ENCODE measurements at regions not wholly inside any gene's neighbourhood (a gene's known extent, or its start where the extent isn't known, plus 50 kb on each side); places are given as distances from the start of the nearest gene placed in this dataset.

- no peaks in the 10 kb centered on the region for H3K36me3 ChIP-seq (ENCODE audit: control insufficient read depth in 4 of 4, insufficient read depth in 4 of 4, low read length in 4 of 4)
- no peak overlapping the region for H3K9ac ChIP-seq (ENCODE audit: insufficient read depth in 1 of 2, low read length in 2 of 2)
- DNase-seq (no peak), ATAC-seq (ENCODE audit: insufficient read depth, low FRiP score) (no peak)
- H3K4me3 ChIP-seq = no peak overlapping the region
- no peak for TF ChIP-seq CTCF (IDR thresholded peaks at IDR 0.05; ENCODE audit: control extremely low read depth, extremely low read depth)
- H3K4me1 ChIP-seq (ENCODE audit: control insufficient read depth in 5 of 5, insufficient read depth in 5 of 5, low read length in 5 of 5) = no peaks in the 10 kb centered on the region
- H3K27me3 ChIP-seq (ENCODE audit: control insufficient read depth in 3 of 3, insufficient read depth in 3 of 3, low read length in 2 of 3) = no peaks in the 10 kb centered on the region
- WGBS, 2 donors = 74 to 76% methylated on average over 5 of the region's 5 CpGs
- H3K27ac ChIP-seq (ENCODE audit: low read depth in 1 of 2, low read length in 1 of 2) = no peak overlapping the region
- H3K9me3 ChIP-seq (ENCODE audit: control insufficient read depth in 4 of 4, insufficient read depth in 3 of 4, low read length in 3 of 4) = peaks cover 0 to 3% (median 0%) of the 10 kb centered on the region in 4 donors
Observed at GRCh38 chr9:84450029-84450428, 109.5 kb upstream of the SLC28A3 start.

GRCh38 chr9:84456527-84456926 is 116.0 kb upstream of the SLC28A3 start:
- no peak for DNase-seq
- Histone ChIP-seq H3K9me3 (ENCODE audit: control insufficient read depth in 4 of 4, insufficient read depth in 3 of 4, low read length in 3 of 4) (no peaks in the 10 kb centered on the region), H3K27ac (ENCODE audit: low read depth in 1 of 2, low read length in 1 of 2) (no peak overlapping the region), H3K36me3 (ENCODE audit: control insufficient read depth in 4 of 4, insufficient read depth in 4 of 4, low read length in 4 of 4) (no peaks in the 10 kb centered on the region), H3K4me3 (no peak overlapping the region), H3K4me1 (ENCODE audit: control insufficient read depth in 5 of 5, insufficient read depth in 5 of 5, low read length in 5 of 5) (no peaks in the 10 kb centered on the region), H3K9ac (ENCODE audit: insufficient read depth in 1 of 2, low read length in 2 of 2) (no peak overlapping the region), H3K27me3 (ENCODE audit: control insufficient read depth in 3 of 3, insufficient read depth in 3 of 3, low read length in 2 of 3) (no peaks in the 10 kb centered on the region)
- no peak for TF ChIP-seq CTCF (IDR thresholded peaks at IDR 0.05; ENCODE audit: control extremely low read depth, extremely low read depth)
- 88 to 91% methylated on average over 2 of the region's 2 CpGs for WGBS, 2 donors
- ATAC-seq (ENCODE audit: insufficient read depth, low FRiP score) = no peak

- no peak for TF ChIP-seq CTCF (IDR thresholded peaks at IDR 0.05; ENCODE audit: control extremely low read depth, extremely low read depth)
- Histone ChIP-seq H3K27ac (ENCODE audit: low read depth in 1 of 2, low read length in 1 of 2) (no peak overlapping the region), H3K9me3 (ENCODE audit: control insufficient read depth in 4 of 4, insufficient read depth in 3 of 4, low read length in 3 of 4) (no peaks in the 10 kb centered on the region), H3K27me3 (ENCODE audit: control insufficient read depth in 3 of 3, insufficient read depth in 3 of 3, low read length in 2 of 3) (peaks cover 0 to 2% (median 0%) of the 10 kb centered on the region in 3 donors), H3K9ac (ENCODE audit: insufficient read depth in 1 of 2, low read length in 2 of 2) (no peak overlapping the region), H3K4me1 (ENCODE audit: control insufficient read depth in 5 of 5, insufficient read depth in 5 of 5, low read length in 5 of 5) (no peaks in the 10 kb centered on the region), H3K36me3 (ENCODE audit: control insufficient read depth in 4 of 4, insufficient read depth in 4 of 4, low read length in 4 of 4) (no peaks in the 10 kb centered on the region), H3K4me3 (no peak overlapping the region)
- ATAC-seq (ENCODE audit: insufficient read depth, low FRiP score) (no peak), DNase-seq (no peak)
Observed at GRCh38 chr9:84460695-84461094, 120.1 kb upstream of the SLC28A3 start.

GRCh38 chr9:84463272-84463671 is 122.7 kb upstream of the SLC28A3 start:
- ATAC-seq (ENCODE audit: insufficient read depth, low FRiP score) = no peak
- H3K9ac ChIP-seq (ENCODE audit: insufficient read depth in 1 of 2, low read length in 2 of 2) = no peak overlapping the region
- no peaks in the 10 kb centered on the region for H3K36me3 ChIP-seq (ENCODE audit: control insufficient read depth in 4 of 4, insufficient read depth in 4 of 4, low read length in 4 of 4)
- H3K27ac ChIP-seq (ENCODE audit: low read depth in 1 of 2, low read length in 1 of 2) = no peak overlapping the region
- no peak for TF ChIP-seq CTCF (IDR thresholded peaks at IDR 0.05; ENCODE audit: control extremely low read depth, extremely low read depth)
- no peak for DNase-seq
- H3K4me3 ChIP-seq = no peak overlapping the region
- H3K9me3 ChIP-seq (ENCODE audit: control insufficient read depth in 4 of 4, insufficient read depth in 3 of 4, low read length in 3 of 4) = no peaks in the 10 kb centered on the region
- H3K4me1 ChIP-seq (ENCODE audit: control insufficient read depth in 5 of 5, insufficient read depth in 5 of 5, low read length in 5 of 5) = peaks cover 0 to 2% (median 0%) of the 10 kb centered on the region in 5 donors
- peaks cover 0 to 2% (median 0%) of the 10 kb centered on the region in 3 donors for H3K27me3 ChIP-seq (ENCODE audit: control insufficient read depth in 3 of 3, insufficient read depth in 3 of 3, low read length in 2 of 3)
- 76 to 87% methylated on average over 3 of the region's 3 CpGs for WGBS, 2 donors

Data from lung (tissue), 11 donors.